ENCODE measurements at regions not wholly inside any gene's neighbourhood (a gene's known extent, or its start where the extent isn't known, plus 50 kb on each side); places are given as distances from the start of the nearest gene placed in this dataset.

GRCh38 chr2:11006191-11006590 is 94.5 kb downstream of the KCNF1 start:
- Mint-ChIP-seq H3K4me3 (no peak overlapping the region), H3K27me3 (ENCODE audit: insufficient read depth, low read depth) (peaks cover 20% of the 10 kb centered on the region), H3K9me3 (peaks cover 7% of the 10 kb centered on the region), H3K4me1 (peaks cover 39% of the 10 kb centered on the region), H3K27ac (no peak overlapping the region), H3K36me3 (no peaks in the 10 kb centered on the region)
- Histone ChIP-seq H3K27me3 (no peaks in the 10 kb centered on the region), H3K4me1 (no peaks in the 10 kb centered on the region), H3F3A (ENCODE audit: low read depth) (no peaks in the 10 kb centered on the region), H3K27ac (no peak overlapping the region), H3K79me2 (ENCODE audit: low read depth) (no peaks in the 10 kb centered on the region), H2AFZ (replicated peaks) (no peak overlapping the region), H3K4me3 (no peak overlapping the region), H3K36me3 (no peaks in the 10 kb centered on the region), H3K4me2 (no peak overlapping the region), H3K9me3 (ENCODE audit: low read depth) (no peaks in the 10 kb centered on the region), H4K20me1 (ENCODE audit: low read depth) (no peaks in the 10 kb centered on the region), H3K9ac (no peak overlapping the region)
- no peak for DNase-seq (ENCODE audit: low spot score)
- TF ChIP-seq EZH2phosphoT487 (IDR thresholded peaks at IDR 0.05) (no peak), EZH2 (IDR thresholded peaks at IDR 0.05) (no peak), CTCF (IDR thresholded peaks at IDR 0.05) (no peak)

GRCh38 chr2:11007331-11008264 is 95.9 kb downstream of the KCNF1 start:
- no peaks in the 10 kb centered on the region for H4K20me1 ChIP-seq (ENCODE audit: low read depth)
- H3K27me3 Mint-ChIP-seq (ENCODE audit: insufficient read depth, low read depth) = peaks cover 21% of the 10 kb centered on the region
- no peaks in the 10 kb centered on the region for H3K36me3 Mint-ChIP-seq
- H3K27ac ChIP-seq = no peak overlapping the region
- no peaks in the 10 kb centered on the region for H3K79me2 ChIP-seq (ENCODE audit: low read depth)
- no peaks in the 10 kb centered on the region for H3K36me3 ChIP-seq
- H3K27ac Mint-ChIP-seq = no peak overlapping the region
- peaks cover 33% of the 10 kb centered on the region for H3K4me1 Mint-ChIP-seq
- no peaks in the 10 kb centered on the region for H3K4me1 ChIP-seq
- H3K27me3 ChIP-seq = no peaks in the 10 kb centered on the region
- no peak overlapping the region for H2AFZ ChIP-seq (replicated peaks)
- H3K9me3 ChIP-seq (ENCODE audit: low read depth) = no peaks in the 10 kb centered on the region
- no peak for DNase-seq (ENCODE audit: low spot score)
- no peak overlapping the region for H3K4me2 ChIP-seq
- H3K4me3 Mint-ChIP-seq = no peak overlapping the region
- peaks cover 13% of the 10 kb centered on the region for H3K9me3 Mint-ChIP-seq
- no peak for TF ChIP-seq EZH2 (IDR thresholded peaks at IDR 0.05)
- no peak for TF ChIP-seq CTCF (IDR thresholded peaks at IDR 0.05)
- no peak for TF ChIP-seq EZH2phosphoT487 (IDR thresholded peaks at IDR 0.05)
- no peaks in the 10 kb centered on the region for H3F3A ChIP-seq (ENCODE audit: low read depth)
- H3K4me3 ChIP-seq = no peak overlapping the region
- H3K9ac ChIP-seq = no peak overlapping the region

GRCh38 chr2:11008773-11009172 is 97.0 kb downstream of the KCNF1 start:
- Histone ChIP-seq H3K4me3 (no peak overlapping the region), H3K27ac (no peak overlapping the region), H3F3A (ENCODE audit: low read depth) (no peaks in the 10 kb centered on the region), H2AFZ (replicated peaks) (no peak overlapping the region), H4K20me1 (ENCODE audit: low read depth) (no peaks in the 10 kb centered on the region), H3K79me2 (ENCODE audit: low read depth) (no peaks in the 10 kb centered on the region), H3K27me3 (no peaks in the 10 kb centered on the region), H3K9me3 (ENCODE audit: low read depth) (no peaks in the 10 kb centered on the region), H3K4me1 (no peaks in the 10 kb centered on the region), H3K9ac (no peak overlapping the region), H3K36me3 (no peaks in the 10 kb centered on the region), H3K4me2 (no peak overlapping the region)
- H3K9me3 Mint-ChIP-seq = peaks cover 18% of the 10 kb centered on the region
- H3K36me3 Mint-ChIP-seq = no peaks in the 10 kb centered on the region
- no peak for DNase-seq (ENCODE audit: low spot score)
- peaks cover 17% of the 10 kb centered on the region for H3K27me3 Mint-ChIP-seq (ENCODE audit: insufficient read depth, low read depth)
- no peak for TF ChIP-seq EZH2phosphoT487 (IDR thresholded peaks at IDR 0.05)
- TF ChIP-seq CTCF (IDR thresholded peaks at IDR 0.05) = no peak
- no peak for TF ChIP-seq EZH2 (IDR thresholded peaks at IDR 0.05)
- H3K27ac Mint-ChIP-seq = no peak overlapping the region
- H3K4me3 Mint-ChIP-seq = no peak overlapping the region
- H3K4me1 Mint-ChIP-seq = peaks cover 30% of the 10 kb centered on the region

Data from neural progenitor cell (in vitro differentiated cells).